Upper lobe of left lung (tissue), 6 donors: ENCODE measurements at regions not wholly inside any gene's neighbourhood (a gene's known extent, or its start where the extent isn't known, plus 50 kb on each side); places are given as distances from the start of the nearest gene placed in this dataset.

ENCODE experiments used
- ATAC-seq, 2 donors: fragments of 200-7000 bp; cut with Tn5 transposase; one replicate each; pipeline ENCODE4 v1.9.1; 2022; ENCODE audit warnings: mild to moderate bottlenecking in 2 of 2, moderate library complexity in 2 of 2; ENCODE audit not compliant: low FRiP score in 2 of 2
- DNase-seq, 2 donors: peaks; one replicate each; pipeline ENCODE4 v3.0.0-alpha.2; 2019 to 2020
- H3K27ac ChIP-seq, 4 donors: fragments of 200-600 bp; sonication (generic); one replicate each; pipeline ENCODE4 v1.5.1; 2016 to 2019
- H3K27me3 ChIP-seq, 4 donors: fragments of 200-600 bp; sonication (generic); one replicate each; pipeline ENCODE4 v1.5.1; 2017 to 2019
- H3K36me3 ChIP-seq, 4 donors: fragments of 200-600 bp; sonication (generic); one replicate each; pipeline ENCODE4 v1.5.1; 2016 to 2019
- H3K4me1 ChIP-seq, 4 donors: fragments of 200-600 bp; sonication (generic); one replicate each; pipeline ENCODE4 v1.5.1; 2018 to 2019
- H3K4me3 ChIP-seq, 4 donors: fragments of 200-600 bp; sonication (generic); one replicate each; pipeline ENCODE4 v1.5.1; 2017 to 2019; ENCODE audit warnings: mild to moderate bottlenecking in 2 of 4, moderate library complexity in 1 of 4
- H3K9me3 ChIP-seq, 4 donors: fragments of 200-600 bp; sonication (generic); one replicate each; pipeline ENCODE4 v1.5.1; 2018 to 2019
- EP300 ChIP-seq, 4 donors: sonication (generic); formaldehyde crosslinking; IDR thresholded peaks; one replicate each; pipeline ENCODE4 v1.5.1; 2017; ENCODE audit warnings: antibody characterized with exemption in 4 of 4, control low read depth in 2 of 4
- POLR2A ChIP-seq, 4 donors: fragments of 450-650 bp; IDR thresholded peaks; one replicate each; pipeline ENCODE4 v1.5.1; 2016 to 2017; ENCODE audit warnings: antibody characterized with exemption in 4 of 4, mild to moderate bottlenecking in 2 of 4
- POLR2AphosphoS5 ChIP-seq, 2 donors: sonication (generic); formaldehyde crosslinking; IDR thresholded peaks; one replicate each; pipeline ENCODE4 v1.5.1; 2017; ENCODE audit warnings: antibody characterized with exemption in 2 of 2
- WGBS, 2 donors: methylation state at CpG; one replicate each; pipeline ENCODE4 v1.1.5; 2017 to 2018; 5-methylcytosine and 5-hydroxymethylcytosine counted together
- TF ChIP-seq, protein P1 (sequence below), 6 experiments: fragments of 450-650 bp in 4 of 6; fragments of 200-600 bp in 2 of 6; sonication (generic) in 2 of 6; IDR thresholded peaks; one replicate each; pipeline ENCODE4 v1.5.1; 2016 to 2019; ENCODE audit warnings: antibody characterized with exemption in 6 of 6
- donor health status: DM: no; HTN: no; CAD: no; lungs with moderate emphysema.
- donor health status: DM: no; HTN: yes; CAD: no; lungs with severe emphysema.

DNA sequence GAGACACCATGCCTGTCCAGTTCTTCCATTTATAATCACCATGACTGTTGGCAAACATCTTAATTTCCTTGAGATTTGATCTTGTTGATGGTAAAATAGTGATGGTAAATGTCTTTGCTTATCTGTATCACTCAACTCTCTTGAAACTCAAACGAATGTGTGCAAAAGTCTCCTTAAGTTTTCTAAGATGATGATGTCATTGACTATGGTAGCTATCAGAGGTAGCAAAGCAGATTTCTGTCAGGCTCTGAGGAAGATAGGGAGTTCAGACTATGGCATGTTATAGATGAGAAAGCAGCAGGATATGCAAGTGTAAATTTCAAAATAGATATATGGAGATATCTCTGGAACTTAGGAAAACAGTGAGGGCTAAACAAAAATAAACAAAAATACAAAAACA lies 121.0 kb upstream of the GJE1 start:
- TF ChIP-seq EP300 (IDR thresholded peaks at IDR 0.05) (no peak), POLR2A (IDR thresholded peaks at IDR 0.05) (no peak), POLR2AphosphoS5 (IDR thresholded peaks at IDR 0.05) (no peak)
- TF ChIP-seq, protein P1, sequence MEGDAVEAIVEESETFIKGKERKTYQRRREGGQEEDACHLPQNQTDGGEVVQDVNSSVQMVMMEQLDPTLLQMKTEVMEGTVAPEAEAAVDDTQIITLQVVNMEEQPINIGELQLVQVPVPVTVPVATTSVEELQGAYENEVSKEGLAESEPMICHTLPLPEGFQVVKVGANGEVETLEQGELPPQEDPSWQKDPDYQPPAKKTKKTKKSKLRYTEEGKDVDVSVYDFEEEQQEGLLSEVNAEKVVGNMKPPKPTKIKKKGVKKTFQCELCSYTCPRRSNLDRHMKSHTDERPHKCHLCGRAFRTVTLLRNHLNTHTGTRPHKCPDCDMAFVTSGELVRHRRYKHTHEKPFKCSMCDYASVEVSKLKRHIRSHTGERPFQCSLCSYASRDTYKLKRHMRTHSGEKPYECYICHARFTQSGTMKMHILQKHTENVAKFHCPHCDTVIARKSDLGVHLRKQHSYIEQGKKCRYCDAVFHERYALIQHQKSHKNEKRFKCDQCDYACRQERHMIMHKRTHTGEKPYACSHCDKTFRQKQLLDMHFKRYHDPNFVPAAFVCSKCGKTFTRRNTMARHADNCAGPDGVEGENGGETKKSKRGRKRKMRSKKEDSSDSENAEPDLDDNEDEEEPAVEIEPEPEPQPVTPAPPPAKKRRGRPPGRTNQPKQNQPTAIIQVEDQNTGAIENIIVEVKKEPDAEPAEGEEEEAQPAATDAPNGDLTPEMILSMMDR (IDR thresholded peaks at IDR 0.05) = no peak
- 55 to 71% methylated on average over 1 of the region's 1 CpG for WGBS, 2 donors
- no peaks in the 10 kb centered on the region for H3K36me3 ChIP-seq
- ATAC-seq (no peak), DNase-seq (no peak)
- no peaks in the 10 kb centered on the region for H3K4me1 ChIP-seq
- no peaks in the 10 kb centered on the region for H3K9me3 ChIP-seq
- no peak overlapping the region for H3K4me3 ChIP-seq
- H3K27me3 ChIP-seq = no peaks in the 10 kb centered on the region
- H3K27ac ChIP-seq = no peak overlapping the region

DNA sequence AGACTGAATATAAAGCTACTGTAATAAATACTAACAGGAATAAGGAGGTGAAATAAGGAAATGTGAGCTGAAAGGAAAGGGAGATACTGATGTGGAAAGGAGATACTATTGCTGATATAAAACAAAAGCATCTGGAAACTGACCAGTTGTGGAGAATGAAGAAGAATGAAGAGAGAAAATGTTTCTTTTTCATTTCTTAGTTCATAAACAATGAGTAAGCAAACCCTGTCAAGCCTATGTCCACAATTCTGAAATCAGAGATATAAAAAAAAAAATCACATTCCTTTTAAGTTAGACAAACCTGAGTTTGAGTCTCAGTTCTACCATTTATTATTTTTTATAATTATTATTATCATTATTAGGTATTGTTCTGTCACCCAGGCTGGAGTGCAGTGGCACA lies 121.6 kb upstream of the GJE1 start:
- DNase-seq (no peak), ATAC-seq (no peak)
- TF ChIP-seq POLR2AphosphoS5 (IDR thresholded peaks at IDR 0.05) (no peak), EP300 (IDR thresholded peaks at IDR 0.05) (no peak), POLR2A (IDR thresholded peaks at IDR 0.05) (no peak)
- TF ChIP-seq, protein P1 (IDR thresholded peaks at IDR 0.05) = no peak
- Histone ChIP-seq H3K27ac (no peak overlapping the region), H3K36me3 (no peaks in the 10 kb centered on the region), H3K4me1 (no peaks in the 10 kb centered on the region), H3K4me3 (no peak overlapping the region), H3K9me3 (no peaks in the 10 kb centered on the region), H3K27me3 (no peaks in the 10 kb centered on the region)

DNA sequence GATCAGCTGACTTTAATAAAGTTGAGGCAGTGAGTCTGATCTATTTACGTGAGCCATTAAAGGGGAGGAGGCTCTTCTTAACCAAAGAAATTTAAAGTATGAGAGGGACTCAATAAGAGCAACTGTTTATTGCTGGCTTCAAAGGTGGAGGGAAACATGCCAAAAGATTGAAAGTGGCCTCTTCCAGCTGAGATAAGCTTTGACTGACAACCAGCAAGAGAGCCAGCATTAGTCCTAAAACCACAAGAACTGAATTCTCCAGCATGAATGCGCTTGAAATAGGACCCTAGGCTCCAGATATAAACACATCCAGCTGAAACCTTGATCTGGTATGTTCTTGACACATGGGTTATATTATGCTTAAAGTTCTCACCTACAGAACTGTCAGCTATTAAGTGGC lies 123.1 kb upstream of the GJE1 start:
- WGBS, 2 donors = 40 to 55% methylated on average over 2 of the region's 2 CpGs
- ATAC-seq (no peak), DNase-seq (no peak)
- TF ChIP-seq, protein P1 (IDR thresholded peaks at IDR 0.05) = no peak
- TF ChIP-seq POLR2AphosphoS5 (IDR thresholded peaks at IDR 0.05) (no peak), POLR2A (IDR thresholded peaks at IDR 0.05) (no peak), EP300 (IDR thresholded peaks at IDR 0.05) (no peak)
- no peak overlapping the region for H3K4me3 ChIP-seq
- no peak overlapping the region for H3K27ac ChIP-seq
- H3K4me1 ChIP-seq = no peaks in the 10 kb centered on the region
- H3K27me3 ChIP-seq = no peaks in the 10 kb centered on the region
- no peaks in the 10 kb centered on the region for H3K36me3 ChIP-seq
- no peaks in the 10 kb centered on the region for H3K9me3 ChIP-seq

DNA sequence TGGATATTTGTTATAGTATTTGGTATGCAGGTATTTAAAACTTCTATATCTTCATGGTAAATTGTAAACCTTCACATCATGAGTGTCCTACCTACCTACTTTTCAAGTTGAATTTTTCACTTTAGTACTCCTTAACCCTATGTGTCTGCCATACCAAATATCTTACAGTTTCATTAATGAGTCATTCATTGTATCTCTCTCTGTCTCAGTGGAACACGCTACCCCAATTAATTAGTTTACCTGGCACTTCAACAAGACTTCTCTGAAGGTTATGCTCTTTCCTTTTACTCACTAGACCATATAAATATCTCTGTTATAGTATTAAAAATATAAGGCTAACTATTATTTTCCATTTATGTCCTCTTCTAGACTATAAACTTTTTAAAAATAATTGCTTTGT lies 123.9 kb upstream of the GJE1 start:
- H3K27me3 ChIP-seq = no peaks in the 10 kb centered on the region
- no peak for DNase-seq
- H3K9me3 ChIP-seq = no peaks in the 10 kb centered on the region
- H3K4me3 ChIP-seq = no peak overlapping the region
- TF ChIP-seq, protein P1 (IDR thresholded peaks at IDR 0.05) = no peak
- no peak for TF ChIP-seq EP300 (IDR thresholded peaks at IDR 0.05)
- TF ChIP-seq POLR2AphosphoS5 (IDR thresholded peaks at IDR 0.05) = no peak
- TF ChIP-seq POLR2A (IDR thresholded peaks at IDR 0.05) = no peak
- no peaks in the 10 kb centered on the region for H3K36me3 ChIP-seq
- H3K27ac ChIP-seq = no peak overlapping the region
- ATAC-seq = no peak
- no peaks in the 10 kb centered on the region for H3K4me1 ChIP-seq
- 88 to 90% methylated on average over 1 of the region's 1 CpG for WGBS, 2 donors

DNA sequence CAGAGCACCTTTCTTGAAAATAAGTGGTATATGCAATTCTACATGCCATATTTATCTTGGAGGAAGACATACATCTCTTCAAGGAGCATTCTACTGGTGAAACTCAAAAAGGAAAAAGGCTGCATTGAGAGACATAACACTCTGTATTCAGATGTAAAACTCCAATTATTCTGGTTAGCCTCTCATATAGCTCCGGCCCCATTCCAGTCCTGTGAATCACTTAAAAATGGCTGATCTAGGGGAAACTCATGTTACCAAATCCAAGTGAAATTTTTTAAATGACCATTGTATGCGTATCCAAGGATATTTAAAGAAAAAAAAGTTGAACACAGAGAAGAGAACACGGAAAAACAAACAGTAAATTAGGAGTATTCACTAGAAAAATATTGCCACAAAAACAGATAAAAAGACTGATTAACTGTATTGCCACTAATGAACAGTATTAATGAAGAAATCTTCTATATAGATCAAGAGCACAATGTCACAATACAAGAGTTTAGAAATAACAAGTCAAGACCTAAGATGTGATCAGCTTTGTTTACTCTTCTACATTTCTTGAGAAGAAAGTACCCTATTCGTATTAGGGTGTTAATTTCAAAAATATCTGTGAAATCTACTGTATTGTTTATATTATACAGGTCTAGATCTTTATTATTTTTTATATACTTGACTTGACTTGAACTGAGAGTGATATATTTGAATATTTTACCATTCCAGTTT lies 124.5 kb upstream of the GJE1 start:
- Histone ChIP-seq H3K36me3 (no peaks in the 10 kb centered on the region), H3K4me3 (no peak overlapping the region), H3K4me1 (no peaks in the 10 kb centered on the region), H3K27me3 (no peaks in the 10 kb centered on the region), H3K9me3 (no peaks in the 10 kb centered on the region), H3K27ac (no peak overlapping the region)
- no peak for ATAC-seq
- 82 to 85% methylated on average over 4 of the region's 4 CpGs for WGBS, 2 donors
- DNase-seq = no peak
- TF ChIP-seq POLR2A (IDR thresholded peaks at IDR 0.05) = no peak
- TF ChIP-seq POLR2AphosphoS5 (IDR thresholded peaks at IDR 0.05) = no peak
- no peak for TF ChIP-seq EP300 (IDR thresholded peaks at IDR 0.05)
